Activated CD8-positive, alpha-beta memory T cell treated with anti-CD3 and anti-CD28 coated beads for 4 hours (primary cell): ENCODE measurements at regions not wholly inside any gene's neighbourhood (a gene's known extent, or its start where the extent isn't known, plus 50 kb on each side); places are given as distances from the start of the nearest gene placed in this dataset.

Experiments used
- DNase-seq, 2 donors: peaks; one replicate each; pipeline ENCODE4 v3.0.0-alpha.2; 2020; ENCODE audit warnings: low read depth in 2 of 2

DNA sequence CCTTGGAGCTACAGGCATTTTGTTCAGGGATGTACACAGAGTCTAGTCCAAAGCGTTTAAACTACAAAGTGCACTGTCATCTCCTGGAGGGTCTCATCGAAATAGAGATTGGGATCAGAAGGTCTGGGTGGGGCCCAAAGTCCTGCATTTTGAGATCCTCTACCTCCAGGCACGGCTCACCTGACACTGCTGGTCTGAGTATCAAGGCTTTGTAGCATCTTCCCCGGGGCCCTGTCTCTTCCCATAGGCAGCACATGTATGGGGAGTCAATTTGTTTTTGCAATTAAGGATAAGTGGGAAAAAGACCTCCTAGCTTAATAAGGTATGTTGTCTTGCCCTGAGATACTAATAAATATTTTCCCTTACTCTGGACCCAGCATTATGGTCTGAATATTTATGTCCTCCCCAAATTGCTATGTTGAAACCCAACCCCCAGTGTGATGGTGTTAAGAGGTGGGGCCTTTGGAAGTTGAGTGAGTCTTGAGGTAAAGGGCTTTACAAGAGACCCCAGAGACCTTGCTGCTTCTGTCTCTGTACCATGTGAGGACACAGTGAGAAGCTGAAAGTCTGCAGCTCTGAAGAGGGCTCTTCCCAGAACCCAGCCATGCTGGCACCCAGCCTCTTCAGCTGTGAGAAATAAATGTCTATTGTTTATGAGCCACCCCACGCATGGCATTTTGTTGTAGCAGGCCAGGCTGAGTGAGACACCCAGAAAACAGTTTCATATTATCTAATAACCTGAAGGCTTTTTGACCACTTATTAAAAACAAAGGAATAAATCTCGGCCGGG is 258.7 kb upstream of the HS6ST1 start:
- no peak for DNase-seq

DNA sequence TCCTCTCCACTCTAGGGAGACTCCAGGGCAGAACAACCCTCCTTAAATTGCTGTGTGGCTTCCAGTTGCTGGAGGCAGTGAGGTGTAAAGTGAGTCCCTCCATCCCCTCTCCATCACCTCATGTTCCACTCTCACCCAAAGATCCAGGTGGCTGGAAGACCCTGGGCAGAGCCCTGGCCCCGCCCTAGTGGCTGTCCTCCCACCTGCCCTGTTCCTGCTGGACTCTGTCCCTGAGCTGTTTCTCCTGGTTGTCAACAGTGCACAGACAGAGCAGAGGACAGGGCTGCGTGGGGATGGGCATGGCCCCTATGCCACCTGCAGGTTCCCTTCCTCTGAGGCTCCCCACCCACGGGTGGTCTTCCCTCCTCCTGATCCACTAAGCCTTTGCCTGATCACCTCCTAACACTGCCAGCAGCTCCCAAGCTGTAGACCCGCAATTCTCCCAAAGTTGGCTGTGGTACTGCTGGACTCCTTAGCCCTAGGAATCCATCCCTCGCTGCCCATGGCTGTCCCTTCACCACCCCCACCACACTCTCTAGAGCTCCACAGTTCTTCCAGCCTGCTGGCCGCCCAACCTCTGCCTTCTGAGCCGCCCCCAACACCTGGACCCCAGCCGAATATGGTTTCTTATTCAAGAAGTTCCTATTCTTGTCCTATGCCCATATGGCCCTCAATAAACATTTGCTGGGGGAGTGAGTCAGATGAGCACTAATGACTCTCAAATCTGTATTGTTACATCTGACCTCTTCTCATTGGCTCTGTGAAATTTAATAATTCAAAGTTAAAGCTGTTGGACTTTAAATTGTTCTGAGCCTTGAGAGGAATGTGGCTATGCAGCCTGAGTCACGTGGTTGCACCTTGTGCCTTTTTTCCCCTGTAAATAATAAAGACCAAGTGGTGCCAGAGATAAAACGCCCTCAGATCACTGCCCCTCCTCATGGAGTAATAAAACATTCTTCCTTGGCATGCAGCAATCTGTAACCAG is 260.0 kb upstream of the HS6ST1 start:
- no peak for DNase-seq

DNA sequence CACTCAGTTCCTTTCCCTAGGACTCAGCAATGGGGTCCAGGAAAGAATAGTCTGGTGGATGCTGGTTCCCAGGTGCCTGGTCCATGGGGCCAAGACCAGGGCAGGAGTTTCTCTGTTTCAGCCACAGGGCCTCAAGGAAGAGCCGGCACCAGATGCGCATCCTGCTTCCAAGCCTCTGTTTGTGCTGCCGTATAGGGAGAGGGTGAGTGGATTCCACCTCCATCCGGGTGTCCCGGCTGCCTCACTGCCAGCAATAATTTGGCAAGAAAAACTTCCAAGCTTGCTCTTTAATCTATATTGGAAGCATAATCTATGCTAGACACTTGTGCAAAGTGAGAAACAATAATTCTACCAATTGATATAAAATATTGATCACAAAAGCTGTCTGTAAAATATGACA is 261.2 kb upstream of the HS6ST1 start:
- no peak for DNase-seq

DNA sequence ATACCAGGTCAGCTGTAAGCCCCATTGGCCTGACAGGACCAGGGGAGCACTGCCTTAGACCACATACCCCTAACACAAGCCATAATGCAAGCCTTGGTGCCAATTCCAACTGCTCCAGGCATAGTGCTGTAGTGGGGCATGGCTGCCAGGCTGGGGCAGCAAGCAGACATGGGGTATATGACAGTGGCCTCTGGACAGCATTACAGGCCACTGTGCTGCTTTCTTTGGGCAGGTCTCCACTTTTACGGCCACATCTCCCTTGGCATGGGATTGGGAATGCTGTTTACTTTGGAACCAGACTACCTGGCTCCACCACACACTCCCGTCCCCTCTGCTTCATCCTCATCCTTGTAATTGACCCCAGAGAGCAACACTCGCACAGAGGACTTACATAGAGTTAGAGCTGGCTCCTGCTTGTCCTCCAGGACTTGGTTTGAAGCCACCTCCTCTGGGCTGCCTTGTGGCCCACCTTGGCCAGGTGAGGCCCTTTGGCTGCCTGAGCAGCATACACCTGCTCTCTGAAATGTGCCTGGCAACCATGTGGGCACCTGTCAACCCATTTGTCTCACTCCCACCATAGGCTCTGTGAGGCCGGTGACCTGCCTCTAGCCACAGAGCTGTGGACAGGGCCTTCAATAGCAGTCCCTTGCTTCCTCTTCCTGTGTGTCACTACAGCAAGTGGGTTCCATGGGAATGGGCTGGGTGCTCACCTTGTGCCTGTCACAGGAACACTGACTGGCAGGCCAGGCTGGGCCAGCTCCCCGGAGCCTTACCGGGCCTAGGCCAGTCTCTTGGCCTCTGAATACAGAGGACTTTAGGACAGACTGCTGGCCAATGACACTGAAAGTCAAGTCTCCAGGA is 262.6 kb upstream of the HS6ST1 start:
- DNase-seq = no peak

DNA sequence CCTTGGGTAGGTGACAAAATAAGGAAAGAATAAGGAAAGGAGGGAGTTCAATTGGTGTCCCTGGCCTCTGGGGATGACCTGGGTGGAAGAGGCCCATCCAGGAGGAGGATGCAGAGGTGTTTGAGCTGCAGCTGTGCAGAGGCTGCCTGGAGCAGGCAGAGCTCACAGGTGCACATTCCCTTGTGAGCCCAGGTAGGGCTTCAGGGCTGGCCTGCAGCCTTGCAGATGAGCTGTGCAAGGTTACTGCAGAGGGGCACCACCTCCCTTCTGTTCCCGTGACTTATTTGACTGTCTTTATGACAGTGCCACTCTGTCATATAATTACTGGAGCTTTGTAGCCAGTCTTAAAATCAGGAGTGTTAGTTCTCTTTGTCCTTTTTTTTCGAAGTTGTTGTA is 263.2 kb upstream of the HS6ST1 start:
- DNase-seq = no peak

DNA sequence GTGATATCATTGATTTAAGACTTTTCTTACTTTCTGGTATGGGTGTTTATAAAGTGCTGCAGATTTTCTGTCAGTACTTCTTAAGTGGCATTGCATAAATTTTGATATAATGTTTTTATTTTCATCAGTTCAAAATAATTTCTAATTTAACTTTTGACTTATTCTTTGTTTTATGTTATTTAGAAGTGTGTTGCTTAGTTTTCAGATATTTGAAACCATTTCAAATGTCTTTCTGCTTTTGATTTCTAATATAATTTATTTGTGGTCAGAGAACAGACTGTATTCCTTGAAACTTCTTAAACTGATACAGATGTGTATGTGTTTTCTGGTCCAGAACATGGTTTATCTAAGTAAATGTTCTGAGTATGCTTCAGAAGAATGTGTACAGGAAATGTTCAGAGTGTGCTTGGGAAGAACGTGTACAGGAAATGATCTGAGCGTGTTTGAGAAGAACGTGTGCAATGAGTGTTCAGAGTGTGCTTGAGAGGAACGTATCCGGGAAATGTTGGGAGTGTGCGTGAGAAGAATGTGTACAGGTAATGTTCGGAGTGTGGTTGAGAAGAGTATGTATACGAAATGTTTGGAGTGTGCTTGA is 265.7 kb upstream of the HS6ST1 start:
- DNase-seq = no peak

DNA sequence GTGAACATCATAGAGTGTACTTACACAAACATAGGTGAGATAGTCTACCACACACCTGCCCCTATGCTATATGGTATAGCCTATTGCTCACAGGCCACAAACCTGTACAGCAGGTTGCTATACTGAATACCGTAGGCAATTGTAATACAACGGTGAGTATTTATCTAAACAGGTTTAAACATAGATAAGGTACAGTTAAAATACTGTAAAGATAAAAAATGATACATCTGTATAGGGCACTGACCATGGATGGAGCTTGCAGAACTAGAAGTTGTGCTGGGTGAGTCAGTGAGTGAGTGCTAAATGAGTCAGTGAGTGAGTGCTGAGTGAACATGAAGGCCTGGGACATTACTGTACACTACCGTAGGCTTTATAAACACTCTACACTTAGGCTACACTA is 267.0 kb upstream of the HS6ST1 start:
- DNase-seq = no peak

DNA sequence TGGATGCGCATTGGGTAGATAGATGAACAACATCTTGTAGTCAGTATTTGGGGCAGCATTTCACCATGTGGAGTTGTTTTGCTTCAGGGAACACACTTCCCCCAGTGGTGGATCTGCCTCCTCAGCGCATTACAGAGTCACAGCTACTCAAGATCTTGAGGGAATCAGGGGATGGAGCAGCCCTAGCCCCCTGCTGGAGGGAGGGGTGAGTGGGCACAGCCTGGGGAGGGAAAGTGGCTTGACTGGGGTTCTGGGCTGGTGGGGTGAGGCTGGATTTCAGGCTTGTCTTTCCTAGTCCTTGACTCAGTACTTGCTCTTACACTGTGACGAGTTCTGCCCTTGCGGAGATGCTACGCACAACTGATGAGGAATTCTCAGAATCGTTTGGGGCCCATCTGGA is 271.0 kb upstream of the HS6ST1 start:
- no peak for DNase-seq

DNA sequence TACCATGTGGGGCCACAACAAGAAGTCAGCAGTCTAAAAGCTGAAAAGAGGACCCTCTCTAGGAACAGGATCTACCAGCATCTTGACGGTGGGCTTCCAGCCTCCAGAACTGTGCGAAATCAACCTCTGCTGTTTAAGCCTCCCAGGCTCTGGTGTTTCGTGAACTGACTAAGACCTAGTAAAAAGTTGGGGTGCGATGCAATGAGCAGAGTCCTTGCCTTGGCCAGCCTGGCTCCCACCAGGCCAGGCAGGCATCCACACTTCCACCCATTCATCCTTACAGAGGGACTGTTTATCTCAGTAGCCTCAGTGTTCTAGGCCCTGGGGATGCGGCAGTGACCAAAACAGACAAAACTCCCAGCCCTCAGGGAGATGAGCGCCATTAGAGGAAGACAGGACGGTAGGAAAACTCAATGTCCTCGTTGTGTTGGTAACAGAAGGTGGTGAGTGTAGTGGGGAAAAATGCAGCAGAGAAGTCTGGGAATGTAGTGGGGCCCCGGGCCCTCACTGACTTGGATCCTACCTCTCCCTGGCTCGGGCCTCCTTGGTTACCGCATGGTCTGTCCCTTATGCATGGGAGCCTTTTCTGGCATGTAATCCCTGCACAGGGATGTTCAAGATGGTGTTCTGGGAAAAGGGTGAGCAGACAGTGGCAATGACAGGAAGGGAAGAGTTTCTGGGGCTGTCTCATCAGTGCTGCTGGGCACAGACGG is 271.8 kb upstream of the HS6ST1 start:
- no peak for DNase-seq

DNA sequence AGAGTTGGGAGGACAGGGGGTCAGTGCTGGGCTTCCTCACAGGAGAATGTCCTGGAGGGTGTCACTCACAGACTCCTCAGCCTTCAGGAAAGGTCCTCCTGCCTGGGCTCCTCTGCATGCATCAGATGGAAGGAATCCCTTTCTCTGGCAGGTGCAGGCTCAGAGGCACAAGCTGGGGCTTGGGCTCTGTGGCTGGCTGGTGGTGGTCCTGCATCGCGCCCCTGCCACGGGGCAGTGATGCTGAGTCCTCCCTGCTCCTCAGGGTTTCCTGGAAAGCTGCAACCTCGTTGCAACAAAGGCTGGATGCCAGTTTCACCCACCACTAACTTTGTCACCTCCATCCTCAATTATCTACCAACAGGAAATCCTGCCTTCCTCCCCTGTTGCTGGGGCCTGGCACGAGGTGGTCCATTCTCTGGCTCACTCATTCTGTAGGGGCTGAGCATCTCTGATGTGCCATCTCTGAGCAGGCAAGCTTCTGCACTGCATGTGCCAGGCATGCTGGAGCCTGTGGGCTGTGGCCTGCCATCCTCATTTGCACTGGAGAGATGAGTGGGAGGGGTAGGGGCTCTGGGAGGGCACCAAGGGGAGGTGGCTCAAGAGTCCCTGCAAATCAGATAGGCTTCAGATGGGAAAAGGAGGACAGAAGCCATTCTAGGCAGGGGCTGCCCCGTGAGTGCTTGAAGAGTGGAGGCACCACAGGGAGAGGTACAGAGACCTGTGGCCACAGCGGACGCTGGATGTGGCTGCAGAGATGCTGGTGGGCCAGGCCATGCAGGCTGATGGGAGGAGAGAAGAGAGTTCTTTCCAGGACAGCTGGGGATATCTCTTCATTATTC is 272.6 kb upstream of the HS6ST1 start:
- DNase-seq = no peak

DNA sequence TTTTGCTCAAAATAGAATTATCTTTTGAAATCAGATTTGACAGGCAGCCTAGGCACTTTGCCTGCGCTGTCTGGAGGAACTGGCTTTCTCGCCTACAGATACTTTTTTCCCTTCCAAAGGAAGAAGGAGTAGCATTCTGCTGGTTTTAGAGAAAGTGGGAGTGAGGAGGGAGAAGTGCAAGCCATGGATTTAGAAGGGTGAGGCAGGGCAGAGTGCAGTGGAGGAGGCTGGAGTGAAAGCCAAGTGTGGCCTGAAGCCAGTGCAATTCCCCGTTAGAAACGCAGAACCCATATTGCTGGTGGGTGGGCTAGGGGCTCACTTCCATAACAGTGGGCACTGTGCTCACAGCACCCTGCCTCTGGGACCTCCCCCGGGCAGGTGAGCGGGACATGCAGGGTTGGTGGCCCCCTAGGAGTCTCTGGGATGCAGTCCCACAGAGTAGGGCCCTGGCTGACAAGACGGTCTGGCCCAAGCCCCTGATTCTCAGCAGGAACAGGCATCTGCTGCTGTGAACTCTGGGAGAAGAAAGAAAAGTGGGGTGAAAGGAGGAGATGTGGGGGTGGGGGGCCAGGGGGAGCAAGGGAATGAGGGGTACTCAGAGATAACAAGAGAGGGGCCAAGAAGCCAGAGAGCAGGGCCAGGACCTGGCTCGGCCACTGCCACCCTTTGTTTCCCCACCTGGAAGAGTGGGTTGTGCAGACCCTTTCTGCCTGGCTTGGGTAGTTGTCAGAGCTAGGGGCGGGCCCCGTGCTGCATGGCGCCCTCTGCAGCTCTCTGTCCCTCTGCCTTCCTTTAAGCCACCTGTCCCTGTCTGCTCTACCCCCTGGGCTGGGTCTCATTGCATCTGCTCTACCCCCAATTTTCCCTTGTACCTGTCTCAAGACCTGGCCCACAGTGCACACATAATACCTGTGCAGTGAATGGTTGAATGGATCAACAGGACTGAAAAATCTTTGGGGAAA is 273.5 kb upstream of the HS6ST1 start:
- DNase-seq = no peak

DNA sequence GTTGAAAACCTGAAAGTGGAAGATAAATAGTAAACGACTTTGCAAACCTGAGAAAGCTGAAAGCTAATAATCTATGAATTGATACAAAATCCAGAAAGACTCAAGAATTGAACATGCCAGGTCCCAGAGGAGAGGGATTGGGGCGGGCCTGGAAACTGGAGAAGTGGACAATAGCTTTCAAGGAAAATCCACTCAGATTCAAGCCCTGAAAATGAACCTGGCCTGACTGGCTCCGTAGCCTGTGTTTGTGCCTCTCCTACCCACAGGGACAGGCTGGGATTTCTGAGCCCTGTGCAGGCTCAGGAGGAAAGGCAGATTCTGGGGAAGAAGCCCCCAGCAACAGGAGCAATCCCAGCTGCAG is 274.8 kb upstream of the HS6ST1 start:
- no peak for DNase-seq

DNA sequence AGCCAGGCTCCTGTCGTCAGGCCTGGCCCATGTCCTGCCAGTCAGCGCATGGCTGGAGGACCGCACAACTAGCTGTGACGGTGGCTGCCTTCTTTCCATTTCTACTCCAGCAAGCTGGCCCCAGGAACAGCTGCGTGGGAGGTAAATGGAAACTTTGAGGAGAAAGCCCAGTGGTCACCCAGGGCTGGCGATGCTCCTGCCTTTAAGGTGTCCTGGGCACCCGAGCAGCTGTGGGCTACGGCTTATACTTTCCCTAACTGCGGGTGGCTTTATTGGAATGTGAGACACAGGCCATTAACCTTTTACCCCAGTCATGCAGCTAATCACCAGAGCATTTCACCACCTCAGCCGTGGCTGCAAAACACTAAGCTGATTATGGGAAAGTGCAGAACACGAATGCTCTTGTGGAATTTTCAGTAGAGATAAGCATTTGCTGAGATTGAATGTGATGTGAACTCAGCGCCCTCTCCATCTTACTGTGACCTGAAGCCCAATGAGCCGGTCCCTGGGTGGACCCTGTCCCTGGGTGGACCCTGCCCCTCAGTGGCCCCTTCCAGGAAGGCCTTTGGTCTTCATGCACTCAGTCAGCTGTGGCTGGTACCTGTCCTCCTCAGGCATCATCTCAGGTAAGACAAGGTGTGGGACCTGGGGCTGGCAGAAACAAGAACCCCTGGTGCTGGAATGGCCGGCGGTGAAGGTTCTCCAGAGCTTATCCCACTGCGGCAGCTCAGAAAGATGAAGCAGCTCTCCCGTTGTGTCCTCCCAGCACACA is 275.4 kb upstream of the HS6ST1 start:
- no peak for DNase-seq

DNA sequence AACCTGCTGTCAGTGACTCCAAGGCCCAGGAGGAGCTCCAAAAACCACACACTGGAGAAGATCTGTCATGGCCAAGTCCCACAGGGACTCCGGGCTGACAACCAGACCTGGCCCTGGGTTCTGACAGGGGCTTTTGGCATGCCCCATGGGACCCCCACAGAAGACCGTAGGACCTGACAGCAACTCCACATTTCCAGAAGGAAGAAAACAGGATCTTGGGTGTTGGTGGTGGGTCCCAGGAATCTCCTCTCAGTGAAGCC is 275.9 kb upstream of the HS6ST1 start:
- DNase-seq = no peak

DNA sequence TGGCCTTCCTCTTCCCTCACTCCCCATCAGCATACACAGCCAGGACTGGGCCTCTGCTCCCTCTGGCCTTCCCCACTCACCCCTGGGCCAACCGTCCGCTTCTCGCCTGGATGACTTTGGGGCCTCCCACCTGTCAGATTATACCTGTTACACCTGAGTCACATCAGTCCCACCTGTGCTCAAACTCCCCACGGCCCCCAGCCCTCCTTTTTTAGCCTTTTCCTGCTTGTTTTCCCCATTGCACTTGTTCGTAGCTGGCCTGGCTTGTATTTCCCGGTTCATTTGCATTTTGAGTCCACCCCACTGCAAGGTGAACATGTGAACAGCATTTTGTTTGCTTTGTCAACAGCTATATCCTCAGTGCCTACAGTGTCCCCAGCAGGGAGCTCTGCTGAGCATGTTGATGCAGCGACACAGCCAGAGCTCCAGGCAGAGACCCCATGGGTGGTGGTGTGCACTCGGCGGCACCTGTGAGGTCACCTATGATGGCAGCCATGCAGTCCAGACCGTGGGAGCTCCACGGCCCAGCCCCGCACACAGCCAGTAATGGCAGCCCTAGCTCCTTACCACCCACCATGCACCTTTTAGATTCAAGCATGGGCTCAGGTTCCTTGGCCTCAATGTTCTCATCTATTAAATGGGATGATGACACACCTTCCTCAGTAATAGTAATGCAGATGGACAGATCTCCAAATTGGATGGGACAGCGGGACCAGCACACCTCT is 276.4 kb upstream of the HS6ST1 start:
- DNase-seq = no peak

DNA sequence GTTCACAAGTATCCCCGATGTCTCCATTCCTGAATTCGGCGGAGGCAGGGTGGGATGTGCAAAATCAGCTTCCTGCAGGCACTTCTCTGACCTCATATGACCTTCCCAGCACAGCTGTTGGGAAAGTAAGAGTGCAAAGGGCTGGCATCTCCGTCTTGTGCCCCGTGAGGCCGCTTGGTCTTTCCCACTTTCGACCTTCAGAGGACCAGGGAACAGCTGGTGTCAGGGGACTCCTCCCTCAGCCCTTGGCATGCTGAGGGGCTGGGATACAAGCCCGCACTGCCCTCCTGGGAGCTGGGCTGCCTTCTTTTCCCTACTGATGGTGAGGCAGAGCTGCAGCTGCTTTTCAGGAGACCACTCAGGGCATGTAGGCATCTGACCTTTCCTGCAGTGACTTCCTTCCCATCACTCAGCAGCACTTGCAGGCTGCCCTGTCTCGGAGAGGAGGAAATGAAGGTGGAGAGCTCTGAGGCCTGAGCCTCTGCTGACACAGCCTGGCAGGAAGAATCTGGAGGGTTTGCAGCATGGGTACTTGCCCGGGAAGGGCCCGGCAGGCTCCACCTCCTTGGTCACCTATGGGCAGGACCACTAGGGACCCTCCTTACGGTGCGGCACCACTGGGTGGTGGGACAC is 277.2 kb upstream of the HS6ST1 start:
- DNase-seq = no peak

DNA sequence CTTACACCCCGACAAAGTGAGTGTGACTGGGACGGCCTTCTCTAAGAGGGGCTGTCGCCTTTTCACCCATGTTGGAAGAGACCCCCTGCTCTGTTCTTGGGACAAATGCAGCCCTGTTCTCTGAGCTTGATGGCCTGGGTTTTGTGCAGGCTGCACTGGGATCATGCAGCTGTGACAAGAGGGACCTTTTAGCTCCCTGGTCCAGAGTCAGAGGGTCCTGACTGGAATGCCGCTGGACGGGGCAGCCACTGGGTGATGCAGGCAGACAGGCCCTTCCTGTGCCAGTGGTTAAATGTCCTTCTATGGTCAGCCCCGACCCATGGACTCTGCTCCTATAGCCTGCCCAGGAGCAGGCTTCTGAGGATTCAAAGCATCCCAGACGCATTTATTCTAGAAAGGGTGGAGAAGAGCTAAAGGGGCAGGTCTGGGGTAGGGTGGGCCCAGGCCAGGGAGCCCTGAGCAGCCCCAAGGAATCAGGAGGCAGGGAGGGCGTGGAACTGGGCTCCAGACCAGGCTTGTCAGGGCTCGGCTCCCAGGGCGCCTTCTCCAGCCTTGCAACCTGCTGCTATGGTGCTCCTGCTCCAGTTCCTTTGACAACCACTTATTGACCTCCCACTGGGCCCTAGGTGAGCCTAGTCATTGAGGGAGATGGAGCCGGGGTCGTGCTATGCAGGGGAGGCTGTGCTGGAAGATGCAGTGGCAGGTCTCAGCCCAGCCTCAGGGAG is 277.9 kb upstream of the HS6ST1 start:
- no peak for DNase-seq
